NCI-H460 (cell line): ENCODE measurements at regions not wholly inside any gene's neighbourhood (a gene's known extent, or its start where the extent isn't known, plus 50 kb on each side); places are given as distances from the start of the nearest gene placed in this dataset.
"Not testable (repeated sequence)": the region's sequence is repeated elsewhere in the genome, so short reads cannot be mapped to it uniquely, and the experiment has no call there.

Experiments used
- DNase-seq: peaks from one replicate; pipeline ENCODE4 v3.0.0-alpha.2; 2016; ENCODE audit warnings: low read depth; ENCODE audit errors: extremely low read depth

DNA sequence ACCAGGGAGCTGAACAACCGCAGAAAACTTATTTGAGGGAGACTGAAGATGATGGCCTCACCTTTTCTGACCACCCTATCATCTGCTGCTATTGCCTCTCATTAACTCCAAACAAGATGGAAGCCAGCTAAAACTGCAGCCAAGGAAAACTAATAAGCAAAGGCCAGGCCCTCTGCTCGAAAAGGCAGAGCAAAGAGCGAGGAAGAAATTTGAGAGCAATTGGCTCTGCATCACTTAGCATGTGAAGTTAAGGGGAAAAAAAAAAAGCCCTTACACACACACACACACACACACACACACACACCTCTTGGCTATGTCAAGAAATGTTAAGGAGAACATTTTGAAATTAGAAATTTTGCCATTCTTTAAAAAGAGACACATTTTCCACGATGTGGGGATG, 228.1 kb upstream of the CYLC2 start:
- DNase-seq = no peak

DNA sequence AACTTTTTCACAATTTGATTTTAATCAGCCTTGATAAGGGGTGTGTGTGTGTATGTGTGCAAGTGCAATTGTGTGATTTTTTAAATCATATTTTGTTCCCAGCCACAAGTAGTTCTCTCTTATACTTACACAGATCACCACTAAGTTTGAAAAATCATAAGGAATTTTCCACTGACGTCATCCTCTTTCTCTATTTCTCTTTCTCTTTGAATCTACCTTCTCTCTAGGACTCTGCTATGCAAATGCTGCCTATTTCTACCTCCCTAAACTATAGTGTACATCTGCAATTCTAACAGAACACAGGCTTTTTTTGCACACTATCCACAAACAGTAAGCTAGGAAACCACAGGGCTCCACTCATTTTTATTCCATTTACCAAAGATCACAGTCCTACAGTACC, 254.6 kb upstream of the CYLC2 start:
- no peak for DNase-seq

DNA sequence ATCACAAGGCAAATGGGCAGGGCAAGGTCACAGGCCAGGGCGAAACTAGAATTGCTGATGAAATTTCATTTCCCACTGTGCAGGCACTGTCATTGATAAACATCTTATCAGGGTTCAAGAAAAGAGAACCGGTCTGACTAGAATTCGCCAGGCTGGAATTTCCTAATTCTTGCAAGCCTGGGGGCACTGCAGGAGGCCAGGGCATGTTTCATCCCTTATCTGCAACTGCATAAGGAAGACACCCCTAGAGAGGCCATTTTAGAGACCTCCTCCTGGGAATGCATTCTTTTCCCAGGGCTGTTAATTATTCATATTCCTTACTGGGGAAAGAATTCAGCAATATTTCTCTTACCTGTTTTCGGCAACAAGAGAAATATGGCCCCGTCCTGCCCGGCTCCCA, 266.2 kb upstream of the CYLC2 start:
- no peak for DNase-seq

DNA sequence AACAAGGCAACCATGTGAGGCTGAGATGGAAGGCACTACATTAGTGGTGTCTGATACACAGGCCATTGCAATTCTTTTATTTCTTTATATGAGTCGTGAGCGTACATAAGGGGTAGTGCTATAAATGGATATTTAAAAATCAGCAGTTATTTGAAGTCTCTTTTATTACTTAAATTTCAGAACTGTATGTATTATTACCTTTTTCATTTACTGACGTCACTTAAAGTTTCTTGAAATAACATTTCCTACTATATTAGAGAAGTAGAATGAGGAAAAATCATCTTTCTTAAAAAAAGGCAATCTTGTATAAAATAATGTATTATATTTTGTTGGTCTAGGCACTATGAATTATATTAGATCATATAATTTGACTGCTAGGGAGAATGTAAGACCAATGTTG, 280.9 kb upstream of the CYLC2 start:
- no peak for DNase-seq

DNA sequence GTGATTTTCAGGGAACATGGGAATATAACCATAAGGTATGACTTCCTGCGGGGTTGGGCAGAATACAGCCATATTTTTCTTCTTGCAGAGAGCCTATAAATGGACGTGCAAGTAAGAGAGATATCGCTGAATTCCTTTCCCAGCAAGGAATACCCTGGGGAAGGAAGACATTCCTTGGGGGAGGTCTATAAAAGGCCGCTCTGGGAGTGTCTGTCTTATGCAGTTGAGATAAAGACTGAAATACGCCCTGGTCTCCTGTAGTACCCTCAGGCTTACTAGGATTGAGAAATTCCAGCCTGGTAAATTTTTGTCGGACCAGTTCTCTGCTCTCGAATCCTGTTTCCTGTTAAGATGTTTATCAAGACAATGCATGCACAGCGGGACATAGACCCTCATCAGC, 282.2 kb upstream of the CYLC2 start:
- DNase-seq = not testable (repeated sequence)

DNA sequence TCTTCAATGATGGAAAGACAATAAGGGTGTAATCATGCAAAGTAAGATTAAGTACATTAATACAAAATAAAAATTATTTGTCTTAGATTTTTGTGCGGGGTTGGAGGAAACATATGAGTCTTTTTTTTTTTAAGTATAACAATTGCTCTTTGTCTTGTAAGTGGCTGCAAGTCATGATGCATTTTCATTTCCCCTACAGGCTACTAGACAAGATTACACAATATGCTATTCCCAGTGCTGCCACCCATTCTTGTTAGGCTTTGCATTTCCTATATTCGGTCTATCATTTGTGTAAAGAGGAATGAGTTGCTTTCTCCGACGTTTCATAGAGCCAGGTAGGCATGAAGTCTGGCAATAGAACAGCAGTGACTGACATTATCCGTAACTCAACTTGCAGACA, 294.2 kb upstream of the CYLC2 start:
- peak; percentile 8 for DNase-seq

DNA sequence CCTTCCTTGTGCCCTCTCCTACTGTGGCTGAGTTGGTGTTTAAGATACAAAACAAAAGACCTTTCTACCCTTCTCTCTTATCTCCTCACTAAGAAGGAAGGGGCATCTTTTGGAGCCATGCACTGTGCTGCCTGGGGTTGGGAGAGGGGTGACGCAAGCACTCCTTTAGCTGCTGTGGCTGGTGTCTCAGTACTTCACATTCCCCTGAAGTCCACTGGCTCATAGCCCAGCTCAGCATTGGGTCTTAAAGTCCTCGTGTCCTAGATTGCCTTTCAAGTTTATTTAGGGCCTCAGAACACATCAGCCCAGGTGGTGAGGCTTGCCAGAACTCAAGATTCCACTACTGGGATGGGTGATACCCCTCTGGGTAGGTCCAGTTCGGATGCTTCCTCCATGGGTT, 325.9 kb upstream of the CYLC2 start:
- DNase-seq = no peak

DNA sequence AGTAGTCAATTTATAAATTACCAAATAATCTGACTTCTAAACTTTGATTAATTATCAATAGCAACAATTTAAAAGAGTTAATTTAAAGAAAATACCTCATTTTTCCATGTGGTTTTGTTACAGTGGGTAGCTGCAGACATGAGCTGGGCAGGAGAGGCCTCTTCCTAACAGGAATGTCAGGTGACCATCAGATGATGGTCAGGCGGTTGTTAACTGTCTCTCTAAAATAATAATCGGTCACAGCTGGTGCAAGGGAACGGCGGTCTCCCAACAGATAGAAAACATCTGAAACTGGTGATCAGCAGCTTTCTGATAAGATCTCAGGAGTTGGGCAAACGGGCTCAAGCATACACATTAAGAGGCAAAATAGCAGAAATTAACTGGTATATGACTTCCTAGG, 342.7 kb upstream of the CYLC2 start:
- DNase-seq = no peak

DNA sequence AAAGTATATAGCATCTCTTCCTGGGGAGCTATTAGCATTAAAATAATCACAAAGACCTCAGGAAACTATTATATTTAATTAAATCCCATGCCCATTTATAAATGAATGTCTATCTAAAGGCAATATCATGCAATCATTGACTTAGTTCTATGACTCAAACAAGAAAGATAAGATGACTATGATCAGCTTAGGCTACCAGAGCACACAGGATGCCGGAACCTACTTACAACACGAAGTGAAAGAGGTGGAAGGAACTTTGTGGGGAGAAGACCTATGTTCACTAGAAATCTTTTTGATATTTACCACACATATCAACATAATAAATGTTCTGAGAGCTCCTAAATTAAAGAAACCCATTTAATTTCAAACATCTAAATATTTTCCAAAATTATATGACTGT, 344.2 kb upstream of the CYLC2 start:
- DNase-seq = no peak

DNA sequence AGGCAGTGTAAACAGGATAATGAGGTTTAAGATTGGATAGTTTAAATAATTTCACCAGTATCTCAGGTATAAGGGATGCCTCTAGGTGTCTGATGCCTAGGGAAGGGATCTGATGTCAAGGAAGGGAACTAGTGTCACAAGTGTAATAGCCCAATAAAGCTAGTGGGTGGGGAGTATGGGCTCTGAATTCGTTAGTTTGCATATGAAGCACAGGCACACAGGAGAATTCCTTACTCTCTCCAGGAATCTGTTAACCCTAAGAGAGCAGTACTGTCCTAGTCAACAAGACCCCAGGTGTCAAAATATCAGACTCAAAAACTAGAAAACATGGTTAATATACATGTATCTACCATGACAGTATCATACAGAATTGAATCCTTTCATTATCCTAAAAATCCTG, 352.5 kb upstream of the CYLC2 start:
- DNase-seq = no peak

DNA sequence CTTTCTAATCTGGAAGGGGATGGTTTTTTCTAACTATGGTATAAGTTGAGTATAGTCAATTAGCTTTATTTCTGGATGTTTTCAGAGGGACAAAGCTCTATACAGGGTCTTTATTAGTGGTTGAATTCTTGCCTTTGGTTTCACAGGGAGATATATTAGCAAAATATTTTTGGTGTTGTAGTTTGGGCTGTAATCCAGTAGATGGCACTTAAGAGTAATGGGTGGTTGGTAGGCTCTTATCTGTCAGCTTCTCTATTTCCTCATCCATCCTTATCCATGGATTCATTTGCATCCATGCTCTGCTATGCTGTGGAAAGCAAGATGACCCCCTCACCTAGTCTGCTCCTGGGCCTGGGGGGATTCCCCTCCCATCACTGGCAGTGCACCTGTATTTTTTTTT, 363.6 kb upstream of the CYLC2 start:
- DNase-seq = peak; percentile 1

DNA sequence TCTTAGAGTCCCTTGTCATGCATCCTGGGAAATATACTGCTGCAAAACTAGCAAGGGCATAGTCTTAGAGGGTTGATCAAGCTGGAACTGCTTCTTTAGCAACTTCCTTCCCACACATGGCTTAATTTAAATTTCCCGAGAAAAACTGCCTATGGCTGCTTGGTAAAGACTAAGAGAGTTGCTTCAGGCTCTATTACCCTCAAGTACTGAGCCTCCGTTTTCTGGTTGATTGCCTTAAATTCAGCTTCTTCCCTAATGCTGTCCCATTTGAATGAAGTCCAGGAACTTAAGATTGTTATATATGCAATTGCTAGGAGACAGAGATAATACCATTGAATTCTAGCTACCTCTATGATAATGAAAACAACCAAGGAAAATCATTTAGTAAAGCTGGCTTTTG, 385.7 kb upstream of the CYLC2 start:
- DNase-seq = no peak

DNA sequence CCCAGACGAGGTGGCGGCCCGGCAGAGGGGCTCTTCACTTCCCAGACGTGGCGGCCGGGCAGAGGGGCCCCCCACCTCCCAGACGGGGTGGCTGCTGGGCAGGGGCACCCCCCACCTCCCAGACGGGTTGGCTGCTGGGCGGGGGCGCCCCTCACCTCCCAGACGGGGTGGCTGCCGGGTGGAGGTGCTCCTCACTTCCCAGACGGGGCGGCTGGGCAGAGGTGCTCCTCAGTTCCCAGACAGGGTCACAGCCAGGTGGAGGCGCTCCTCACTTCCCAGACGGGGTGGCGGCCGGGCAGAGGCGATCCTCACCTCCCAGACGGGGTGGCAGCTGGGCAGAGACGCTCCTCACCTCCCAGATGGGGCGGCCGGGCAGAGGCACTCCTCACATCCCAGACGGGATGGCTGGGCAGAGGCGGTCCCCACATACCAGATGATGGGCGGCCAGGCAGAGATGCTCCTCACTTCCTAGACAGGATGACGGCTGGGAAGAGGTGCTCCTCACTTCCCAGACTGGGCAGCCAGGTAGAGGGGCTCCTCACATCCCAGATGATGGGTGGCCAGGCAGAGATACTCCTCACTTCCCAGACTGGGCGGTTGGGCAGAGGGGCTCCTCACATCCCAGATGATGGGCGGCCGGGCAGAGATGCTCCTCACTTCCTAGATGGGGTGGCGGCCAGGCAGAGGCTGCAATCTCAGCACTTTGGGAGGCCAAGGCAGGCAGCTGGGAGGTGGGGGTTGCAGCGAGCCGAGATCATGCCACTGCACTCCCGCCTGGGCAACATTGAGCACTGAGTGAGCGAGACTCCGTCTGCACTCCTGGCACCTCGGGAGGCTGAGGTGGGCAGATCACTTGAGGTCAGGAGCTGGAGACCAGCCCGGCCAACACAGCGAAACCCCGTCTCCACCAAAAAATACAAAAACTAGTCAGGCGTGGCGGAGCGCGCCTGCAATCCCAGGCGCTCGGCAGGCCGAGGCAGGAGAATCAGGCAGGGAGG, 391.6 kb upstream of the CYLC2 start:
- DNase-seq = not testable (repeated sequence)

DNA sequence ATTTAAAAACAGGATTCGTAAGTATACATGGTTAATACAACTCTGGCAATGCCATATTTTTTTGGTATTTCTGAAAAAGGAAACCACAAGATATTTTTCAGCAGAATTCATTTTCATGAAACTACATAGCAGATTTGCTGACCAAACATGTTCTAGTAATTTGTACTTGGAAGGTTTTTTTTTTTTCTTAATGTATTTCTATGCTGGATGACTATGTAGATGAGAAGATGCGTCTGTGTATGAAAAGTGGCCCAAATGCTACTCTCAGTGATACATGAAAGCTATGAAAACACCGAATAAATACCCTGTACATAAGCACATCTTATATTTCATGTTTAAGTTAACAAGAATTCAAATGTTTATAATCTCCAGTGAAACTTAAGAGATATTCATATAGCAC, 400.9 kb upstream of the CYLC2 start:
- DNase-seq = no peak

DNA sequence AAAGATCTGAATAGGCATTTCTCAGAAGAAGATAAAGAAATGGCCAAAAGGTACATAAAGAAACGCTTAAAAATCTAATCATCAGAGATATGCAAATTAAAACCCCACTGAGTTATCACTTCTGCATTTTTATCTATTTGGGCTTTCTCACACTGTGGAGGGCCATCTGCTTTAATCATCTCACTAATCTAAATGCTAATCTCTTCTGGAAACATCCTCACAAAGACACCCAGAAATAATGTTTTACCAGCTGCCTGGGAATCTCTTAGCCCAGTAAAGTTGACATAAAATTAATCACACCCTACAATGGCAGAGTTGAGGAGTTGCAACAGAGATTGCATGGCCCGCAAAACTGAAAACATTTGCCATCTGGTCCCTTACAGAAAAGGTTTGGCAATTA, 407.9 kb upstream of the CYLC2 start:
- DNase-seq = no peak

DNA sequence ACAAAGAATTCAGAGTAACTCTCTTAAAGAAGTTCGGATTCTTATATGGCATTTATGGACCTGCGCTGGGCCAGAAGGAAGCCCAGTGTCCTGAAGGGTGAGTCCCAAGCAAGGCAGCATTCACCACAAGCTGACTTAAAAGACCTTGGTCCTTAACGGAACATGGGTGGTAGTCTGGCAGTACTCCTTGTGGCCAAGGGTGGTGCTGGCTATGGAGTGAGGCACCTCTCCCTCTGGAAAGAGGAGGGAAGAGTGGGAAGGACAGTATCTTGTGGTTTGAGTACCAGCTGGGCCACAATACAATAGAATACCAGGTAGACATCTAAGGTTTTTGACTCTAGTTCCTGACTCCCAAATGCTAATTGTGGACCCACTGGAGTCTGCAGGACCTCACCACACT, 425.7 kb upstream of the CYLC2 start:
- no peak for DNase-seq

DNA sequence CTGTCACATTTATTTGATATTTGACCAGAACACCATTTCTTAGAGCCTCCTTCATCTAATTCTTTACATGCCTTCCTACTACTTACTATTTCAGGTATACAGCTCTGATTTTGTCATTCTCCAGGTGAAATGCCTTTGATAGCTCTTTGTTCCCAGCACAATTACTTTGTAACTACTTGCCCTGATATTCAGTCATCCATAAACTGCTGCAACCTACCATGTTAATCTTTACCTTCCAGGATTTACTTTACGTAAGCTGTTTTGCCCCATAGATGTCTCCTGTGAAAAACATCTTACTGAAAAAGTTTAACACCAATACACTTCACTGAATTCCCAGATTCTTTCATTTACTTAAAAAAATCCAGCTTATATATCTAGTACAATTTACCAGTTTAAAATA, 443.8 kb upstream of the CYLC2 start:
- DNase-seq = no peak

DNA sequence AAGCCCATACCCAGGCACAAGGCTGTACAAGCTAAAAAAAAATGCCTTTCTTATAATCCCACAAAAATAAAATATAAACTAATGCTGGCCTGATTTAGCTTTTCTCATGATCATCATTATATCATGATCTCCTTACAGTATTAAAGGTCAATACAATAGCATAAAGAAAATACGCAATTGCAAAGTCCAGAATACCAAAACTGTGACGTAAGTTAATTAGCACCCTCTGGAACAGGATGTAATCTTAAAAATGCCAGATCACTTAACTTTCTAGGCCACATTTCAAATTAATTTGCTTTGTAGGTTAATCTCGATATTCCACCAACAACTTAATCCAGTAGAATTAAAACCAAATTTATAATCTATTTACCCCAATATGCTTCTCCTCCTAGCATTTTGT, 444.2 kb upstream of the CYLC2 start:
- no peak for DNase-seq

DNA sequence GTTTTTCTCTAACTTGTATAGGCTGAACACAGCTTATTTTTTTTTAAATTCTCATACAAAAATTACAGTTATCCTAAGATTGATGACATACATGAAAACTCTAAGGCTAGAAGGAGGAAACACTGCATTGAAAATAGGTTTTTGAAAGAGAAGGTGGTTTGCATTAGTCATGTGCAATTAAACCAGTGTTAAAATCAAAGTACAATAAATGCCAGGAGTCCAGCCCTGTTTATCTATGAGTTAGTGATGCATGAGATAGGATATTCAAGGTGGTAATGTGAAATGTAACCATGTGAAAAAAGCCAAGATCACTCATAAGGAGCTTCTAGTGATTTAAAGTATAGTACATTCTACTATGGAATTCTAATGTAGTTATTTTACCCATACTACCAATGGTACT, 444.9 kb upstream of the CYLC2 start:
- DNase-seq = no peak

DNA sequence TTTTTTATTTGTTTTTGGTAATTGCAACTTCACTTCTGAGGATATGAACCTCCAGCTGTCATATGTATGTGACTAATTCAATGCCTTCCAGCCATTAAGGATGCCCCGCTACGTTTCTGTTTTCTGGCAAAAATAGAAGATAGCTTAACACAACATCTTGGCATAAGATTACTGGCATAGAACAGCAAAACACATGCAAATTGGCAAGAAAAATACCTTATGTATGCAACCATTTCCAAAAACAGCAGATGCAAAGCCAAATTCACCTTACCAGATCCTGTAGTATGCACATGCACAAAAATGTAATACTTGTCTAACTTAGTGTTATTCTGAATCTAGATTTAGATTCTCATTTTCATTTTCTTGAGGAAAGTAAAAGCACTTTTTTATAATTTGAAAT, 461.1 kb upstream of the CYLC2 start:
- no peak for DNase-seq

DNA sequence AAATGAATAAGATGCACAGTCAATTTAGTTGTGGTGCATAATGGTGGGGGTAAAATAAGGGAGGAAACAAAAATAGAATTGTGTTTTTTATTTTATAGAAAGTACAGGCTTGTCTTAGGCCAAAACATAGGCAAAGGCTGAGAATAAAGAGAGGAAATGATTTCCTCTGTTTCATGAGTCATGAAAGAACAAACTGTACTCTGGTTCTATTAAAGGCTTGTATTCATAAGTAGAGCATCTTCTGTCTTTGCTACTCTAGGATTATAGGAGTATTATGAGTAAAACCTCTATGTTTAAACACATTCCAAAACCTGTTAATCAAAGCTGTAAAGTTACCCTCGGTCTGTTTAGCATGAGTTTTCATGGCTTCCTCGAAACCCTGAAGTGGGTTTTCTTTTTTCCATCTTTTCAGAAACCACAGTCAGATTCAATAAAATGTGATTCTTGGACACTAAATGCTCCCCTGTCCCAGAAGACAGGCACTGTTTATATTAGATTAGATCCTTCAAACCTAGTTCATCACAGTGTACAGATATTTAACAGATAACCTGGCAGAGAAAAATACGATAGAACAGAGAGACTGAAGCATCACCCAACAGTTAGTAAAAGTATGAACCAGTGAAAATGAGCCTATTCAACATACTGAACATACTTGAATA, 473.9 kb upstream of the CYLC2 start:
- DNase-seq = no peak

DNA sequence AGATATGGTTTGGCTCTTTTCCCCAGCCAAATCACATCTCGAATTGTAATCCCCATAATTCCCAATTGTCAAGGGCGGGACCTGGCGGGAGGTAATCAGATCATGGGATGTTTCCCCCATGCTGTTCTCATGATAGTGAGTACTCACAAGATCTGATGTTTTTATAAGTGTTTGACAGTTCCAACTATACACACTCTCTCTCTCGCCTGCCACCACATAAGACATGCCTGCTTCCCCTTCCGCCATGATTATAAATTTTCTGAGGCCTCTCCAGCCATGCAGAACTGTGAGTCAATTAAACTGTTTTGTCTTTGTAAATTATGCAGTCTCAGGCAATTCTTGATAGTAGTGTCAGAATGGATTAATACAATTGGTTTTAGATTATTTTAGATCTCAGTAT, 475.7 kb upstream of the CYLC2 start:
- no peak for DNase-seq
